ENCODE measurements at regions not wholly inside any gene's neighbourhood (a gene's known extent, or its start where the extent isn't known, plus 50 kb on each side); places are given as distances from the start of the nearest gene placed in this dataset.

DNA sequence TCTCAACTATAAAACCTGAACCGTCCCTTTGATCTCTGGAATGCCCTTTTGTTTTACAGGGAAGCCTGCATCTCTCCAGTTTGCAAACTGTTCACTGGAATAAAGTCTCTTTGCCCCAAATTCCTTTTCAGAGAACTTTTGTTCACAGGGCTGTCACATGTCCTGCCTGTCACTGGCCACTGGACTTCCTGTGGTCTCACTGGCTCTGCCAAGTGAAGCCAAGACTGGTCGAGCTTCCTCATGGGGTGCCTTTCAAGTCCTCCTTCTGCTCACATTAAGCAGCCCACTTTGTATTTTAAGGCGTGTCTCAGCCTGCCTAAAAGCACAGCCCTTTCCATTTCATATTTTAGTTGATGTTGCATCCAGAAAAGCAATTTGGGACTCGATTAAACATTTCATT, 215.7 kb downstream of the KATNAL1 start:
- TF ChIP-seq, protein P1, sequence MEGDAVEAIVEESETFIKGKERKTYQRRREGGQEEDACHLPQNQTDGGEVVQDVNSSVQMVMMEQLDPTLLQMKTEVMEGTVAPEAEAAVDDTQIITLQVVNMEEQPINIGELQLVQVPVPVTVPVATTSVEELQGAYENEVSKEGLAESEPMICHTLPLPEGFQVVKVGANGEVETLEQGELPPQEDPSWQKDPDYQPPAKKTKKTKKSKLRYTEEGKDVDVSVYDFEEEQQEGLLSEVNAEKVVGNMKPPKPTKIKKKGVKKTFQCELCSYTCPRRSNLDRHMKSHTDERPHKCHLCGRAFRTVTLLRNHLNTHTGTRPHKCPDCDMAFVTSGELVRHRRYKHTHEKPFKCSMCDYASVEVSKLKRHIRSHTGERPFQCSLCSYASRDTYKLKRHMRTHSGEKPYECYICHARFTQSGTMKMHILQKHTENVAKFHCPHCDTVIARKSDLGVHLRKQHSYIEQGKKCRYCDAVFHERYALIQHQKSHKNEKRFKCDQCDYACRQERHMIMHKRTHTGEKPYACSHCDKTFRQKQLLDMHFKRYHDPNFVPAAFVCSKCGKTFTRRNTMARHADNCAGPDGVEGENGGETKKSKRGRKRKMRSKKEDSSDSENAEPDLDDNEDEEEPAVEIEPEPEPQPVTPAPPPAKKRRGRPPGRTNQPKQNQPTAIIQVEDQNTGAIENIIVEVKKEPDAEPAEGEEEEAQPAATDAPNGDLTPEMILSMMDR (IDR thresholded peaks at IDR 0.05), result no peak
- TF ChIP-seq POLR2A (IDR thresholded peaks at IDR 0.05) (no peak), POLR2AphosphoS5 (IDR thresholded peaks at IDR 0.05; ENCODE audit: insufficient read depth in 1 of 2, low read depth in 1 of 2) (no peak)
